NCI-H187 (cell line): ENCODE measurements at regions not wholly inside any gene's neighbourhood (a gene's known extent, or its start where the extent isn't known, plus 50 kb on each side); places are given as distances from the start of the nearest gene placed in this dataset.

Source experiments
- DNase-seq, 2 experiments: peaks; one replicate each; lab custom pipeline; 2025; lab: John Stamatoyannopoulos, UW

DNA sequence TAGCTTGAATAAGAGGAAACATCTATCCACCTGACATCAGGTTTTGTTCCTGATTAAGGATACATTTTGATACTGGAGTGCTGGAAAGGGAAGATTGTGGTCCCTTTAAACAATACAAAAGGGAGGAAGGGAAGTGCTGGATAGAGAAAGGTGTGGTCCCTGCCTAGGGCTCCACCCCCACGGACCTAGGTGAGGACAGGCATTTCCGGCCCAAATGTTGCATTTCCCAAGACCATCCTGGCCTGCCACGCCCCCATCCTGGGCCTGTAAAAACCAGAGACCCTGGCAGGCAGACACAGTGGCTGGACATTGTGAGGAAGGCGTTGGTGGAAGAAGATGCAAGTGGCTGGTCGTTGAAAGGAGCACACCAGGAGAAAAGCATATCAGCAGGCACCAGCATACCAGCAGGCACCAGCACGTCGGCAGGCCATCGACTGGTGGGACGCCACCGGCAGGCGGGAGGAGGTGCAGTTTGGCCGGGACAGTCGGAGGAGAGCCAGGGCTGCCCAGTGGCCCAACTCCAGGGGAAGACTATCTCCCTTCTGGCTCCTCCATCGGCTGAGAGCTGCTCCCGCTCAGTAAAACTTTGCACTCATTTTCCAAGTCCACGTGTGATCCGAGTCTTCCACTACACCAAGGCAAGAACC is 53.2 kb upstream of the AMN1 start:
- DNase-seq = no peak

GRCh38 chr12:31780096-31780495 is 51.3 kb upstream of the AMN1 start:
- no peak for DNase-seq

DNA sequence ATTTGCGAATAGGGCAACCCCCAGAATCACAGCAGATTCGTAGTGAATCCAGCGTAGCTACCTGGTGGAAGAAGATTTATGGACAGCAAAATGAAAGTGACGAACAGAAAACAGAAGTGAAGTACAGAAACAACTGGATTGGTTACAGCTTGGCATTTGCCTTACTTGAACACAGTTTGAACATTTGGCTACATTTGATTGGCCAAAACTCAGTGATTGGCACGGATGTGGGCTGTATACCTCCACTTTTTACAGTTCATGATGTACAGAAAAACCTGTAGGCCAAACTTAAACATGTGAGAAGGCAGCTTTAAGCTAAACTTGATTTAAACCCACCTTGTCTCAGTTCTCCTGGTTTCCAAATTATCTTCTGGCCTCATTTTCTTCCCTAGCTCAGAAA is 49.9 kb upstream of the AMN1 start:
- DNase-seq = no peak
